ENCODE measurements at regions not wholly inside any gene's neighbourhood (a gene's known extent, or its start where the extent isn't known, plus 50 kb on each side); places are given as distances from the start of the nearest gene placed in this dataset.

- peak; percentile 26 for DNase-seq (ENCODE audit: low read depth)
- TF ChIP-seq, protein P1, sequence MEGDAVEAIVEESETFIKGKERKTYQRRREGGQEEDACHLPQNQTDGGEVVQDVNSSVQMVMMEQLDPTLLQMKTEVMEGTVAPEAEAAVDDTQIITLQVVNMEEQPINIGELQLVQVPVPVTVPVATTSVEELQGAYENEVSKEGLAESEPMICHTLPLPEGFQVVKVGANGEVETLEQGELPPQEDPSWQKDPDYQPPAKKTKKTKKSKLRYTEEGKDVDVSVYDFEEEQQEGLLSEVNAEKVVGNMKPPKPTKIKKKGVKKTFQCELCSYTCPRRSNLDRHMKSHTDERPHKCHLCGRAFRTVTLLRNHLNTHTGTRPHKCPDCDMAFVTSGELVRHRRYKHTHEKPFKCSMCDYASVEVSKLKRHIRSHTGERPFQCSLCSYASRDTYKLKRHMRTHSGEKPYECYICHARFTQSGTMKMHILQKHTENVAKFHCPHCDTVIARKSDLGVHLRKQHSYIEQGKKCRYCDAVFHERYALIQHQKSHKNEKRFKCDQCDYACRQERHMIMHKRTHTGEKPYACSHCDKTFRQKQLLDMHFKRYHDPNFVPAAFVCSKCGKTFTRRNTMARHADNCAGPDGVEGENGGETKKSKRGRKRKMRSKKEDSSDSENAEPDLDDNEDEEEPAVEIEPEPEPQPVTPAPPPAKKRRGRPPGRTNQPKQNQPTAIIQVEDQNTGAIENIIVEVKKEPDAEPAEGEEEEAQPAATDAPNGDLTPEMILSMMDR (IDR thresholded peaks at IDR 0.05; ENCODE audit: low read length, missing control alignments) = no peak
- H3K4me3 ChIP-seq (replicated peaks; ENCODE audit: low read depth, low read length) = no peak overlapping the region
These were observed 247.0 kb upstream of the TTC29 start for GRCh38 chr4:147192679-147193078.

DNA sequence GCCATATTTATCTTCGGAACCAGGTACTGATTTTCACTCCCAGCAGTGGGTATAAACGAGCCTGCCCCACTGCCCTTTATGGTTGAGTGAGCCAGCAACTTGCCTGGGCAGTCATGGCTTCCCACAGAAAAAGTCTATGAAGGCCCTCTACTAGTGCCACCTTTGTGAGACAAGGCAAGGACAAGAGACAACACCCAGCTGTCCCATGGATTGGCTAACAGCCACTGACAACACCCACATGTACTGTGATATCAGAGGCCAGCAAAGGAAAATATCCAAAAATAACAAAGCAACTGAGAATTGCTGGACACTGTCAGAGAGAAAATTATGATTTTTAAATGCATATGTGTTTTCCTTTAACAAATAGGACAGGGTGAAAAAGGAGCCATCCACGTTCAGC is 248.4 kb upstream of the TTC29 start:
- DNase-seq (ENCODE audit: low read depth) = peak; percentile 35
- TF ChIP-seq, protein P1 (IDR thresholded peaks at IDR 0.05; ENCODE audit: low read length, missing control alignments) = no peak
- no peak overlapping the region for H3K4me3 ChIP-seq (replicated peaks; ENCODE audit: low read depth, low read length)

GRCh38 chr4:147194604-147195003 is 248.9 kb upstream of the TTC29 start:
- no peak for DNase-seq (ENCODE audit: low read depth)
- TF ChIP-seq, protein P1 (IDR thresholded peaks at IDR 0.05; ENCODE audit: low read length, missing control alignments) = no peak
- no peak overlapping the region for H3K4me3 ChIP-seq (replicated peaks; ENCODE audit: low read depth, low read length)

GRCh38 chr4:147195386-147195785 is 249.7 kb upstream of the TTC29 start:
- TF ChIP-seq, protein P1 (IDR thresholded peaks at IDR 0.05; ENCODE audit: low read length, missing control alignments) = no peak
- H3K4me3 ChIP-seq (replicated peaks; ENCODE audit: low read depth, low read length) = no peak overlapping the region
- no peak for DNase-seq (ENCODE audit: low read depth)

DNA sequence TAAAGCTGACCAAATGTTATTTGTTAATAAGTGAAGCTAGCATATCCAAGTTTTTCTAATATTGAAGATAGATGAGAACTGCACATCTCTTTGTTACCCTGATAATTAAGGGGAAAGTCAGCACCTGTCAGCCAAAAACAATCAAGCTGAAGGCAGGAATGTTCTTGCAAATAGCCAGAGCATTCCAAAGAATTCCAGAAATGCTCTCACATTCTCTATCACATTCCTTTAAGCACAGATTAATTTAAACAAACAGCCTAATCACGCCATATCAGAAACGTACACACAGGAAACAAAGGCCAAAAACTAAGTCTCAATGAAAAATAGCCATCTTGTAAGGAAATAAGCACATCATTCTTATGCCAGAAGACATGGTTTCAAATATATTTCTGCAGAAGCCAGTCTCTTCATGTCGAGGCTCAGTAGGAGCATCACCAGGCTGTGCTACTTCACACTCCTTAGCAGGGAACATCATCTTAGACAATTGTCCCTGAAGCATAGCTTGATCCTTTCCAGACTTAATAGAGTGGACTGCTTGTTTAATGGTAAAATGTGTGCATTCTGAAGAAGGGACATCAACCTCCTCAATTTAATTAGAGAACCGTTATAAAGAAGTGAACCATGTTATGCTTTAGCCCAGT is 252.9 kb upstream of the TTC29 start:
- TF ChIP-seq, protein P1 (IDR thresholded peaks at IDR 0.05; ENCODE audit: low read length, missing control alignments) = no peak
- peak; percentile 62 for DNase-seq (ENCODE audit: low read depth)
- no peak overlapping the region for H3K4me3 ChIP-seq (replicated peaks; ENCODE audit: low read depth, low read length)

DNA sequence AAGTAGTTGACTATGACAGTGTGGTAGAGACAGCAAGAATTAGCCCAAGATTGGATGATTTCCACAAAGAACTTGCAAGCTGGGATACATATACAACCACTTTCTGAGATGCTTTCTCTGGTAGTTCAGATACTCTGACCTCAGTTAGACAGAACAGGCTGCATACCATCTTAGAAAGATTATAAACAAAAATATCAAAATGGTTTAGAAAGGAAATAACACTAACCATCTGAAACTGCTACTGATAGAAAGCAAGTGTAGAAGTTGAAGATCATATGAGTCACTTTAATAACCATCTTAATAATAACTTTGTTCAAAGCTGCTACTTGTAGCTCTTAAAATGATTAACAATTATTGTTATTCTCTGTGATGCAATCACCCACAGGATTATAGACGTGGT is 255.4 kb upstream of the TTC29 start:
- TF ChIP-seq, protein P1 (IDR thresholded peaks at IDR 0.05; ENCODE audit: low read length, missing control alignments) = no peak
- no peak for DNase-seq (ENCODE audit: low read depth)
- no peak overlapping the region for H3K4me3 ChIP-seq (replicated peaks; ENCODE audit: low read depth, low read length)

GRCh38 chr4:147206807-147207206 is 261.1 kb upstream of the TTC29 start:
- no peak overlapping the region for H3K4me3 ChIP-seq (replicated peaks; ENCODE audit: low read depth, low read length)
- no peak for DNase-seq (ENCODE audit: low read depth)
- TF ChIP-seq, protein P1 (IDR thresholded peaks at IDR 0.05; ENCODE audit: low read length, missing control alignments) = no peak
